ENCODE measurements at regions not wholly inside any gene's neighbourhood (a gene's known extent, or its start where the extent isn't known, plus 50 kb on each side); places are given as distances from the start of the nearest gene placed in this dataset.

- TF ChIP-seq GABPA (IDR thresholded peaks at IDR 0.05; ENCODE audit: low read depth) = no peak
- no peak for TF ChIP-seq SPI1 (IDR thresholded peaks at IDR 0.05; ENCODE audit: borderline replicate concordance, low read depth)
- DNase-seq (ENCODE audit: low read depth in 1 of 2, low spot score in 1 of 2) = no peak
- Histone ChIP-seq H3K4me3 (replicated peaks; ENCODE audit: insufficient read depth, low read length) (no peak overlapping the region), H3K27me3 (ENCODE audit: insufficient read depth, poor library complexity, severe bottlenecking) (peaks cover 3% of the 10 kb centered on the region), H3K27ac (replicated peaks) (no peak overlapping the region)
These were observed 50.0 kb upstream of the PRELP start for GRCh38 chr1:203425663-203425975.
